Calu3 (cell line): ENCODE measurements at regions not wholly inside any gene's neighbourhood (a gene's known extent, or its start where the extent isn't known, plus 50 kb on each side); places are given as distances from the start of the nearest gene placed in this dataset.

ENCODE experiments used
- BruUV-seq: library from RNA; stranded (reverse); fragments of 400-500 nt; replicated peaks from 2 replicates; lab custom pipeline; 2021; lab: Mats Ljungman, UMichigan
- CTCF ChIA-PET: fragments of 300-600 bp; sonication (Branson Sonifier 250); formaldehyde crosslinking; loops from one replicate; lab custom pipeline; 2022; ENCODE audit warnings: antibody characterized with exemption; lab: Charles Lee
- DNase-seq: peaks from one replicate; pipeline ENCODE4 v3.0.0; 2022
- H3K27ac Mint-ChIP-seq: one replicate; pipeline ENCODE4 v1.8.0; 2022; ENCODE audit warnings: mixed read lengths; ENCODE audit not compliant: unreplicated experiment
- H3K27me3 Mint-ChIP-seq: one replicate; pipeline ENCODE4 v1.8.0; 2022; ENCODE audit warnings: mixed read lengths; ENCODE audit not compliant: unreplicated experiment
- H3K36me3 Mint-ChIP-seq: one replicate; pipeline ENCODE4 v1.8.0; 2022; ENCODE audit warnings: mild to moderate bottlenecking, moderate library complexity, mixed read lengths; ENCODE audit not compliant: insufficient read depth, unreplicated experiment
- H3K4me1 Mint-ChIP-seq: one replicate; pipeline ENCODE4 v1.8.0; 2022; ENCODE audit warnings: mild to moderate bottlenecking, low read depth, mixed read lengths; ENCODE audit not compliant: unreplicated experiment
- H3K4me3 Mint-ChIP-seq: one replicate; pipeline ENCODE4 v1.8.0; 2022; ENCODE audit warnings: mild to moderate bottlenecking, low read depth, moderate library complexity, mixed read lengths; ENCODE audit not compliant: unreplicated experiment
- H3K9me3 Mint-ChIP-seq: one replicate; pipeline ENCODE4 v1.8.0; 2022; ENCODE audit warnings: low read depth, mixed read lengths; ENCODE audit not compliant: unreplicated experiment
- CTCF ChIP-seq: fragments of 200-600 bp; IDR thresholded peaks from one replicate; pipeline ENCODE4 v1.8.0; 2022; ENCODE audit warnings: antibody characterized with exemption; ENCODE audit not compliant: unreplicated experiment
- intact Hi-C: fragments of 100-400 bp; cut with micrococcal nuclease; formaldehyde crosslinking; loops from one replicate; pipeline ENCODE4 v1.10.0; 2022; ENCODE audit not compliant: unreplicated experiment

GRCh38 chr3:182129740-182130139 is 418.0 kb downstream of the SOX2 start:
- TF ChIP-seq CTCF, result no peak
- Mint-ChIP-seq H3K4me1 (no peaks in the 10 kb centered on the region), H3K9me3 (no peaks in the 10 kb centered on the region), H3K27ac (no peak overlapping the region), H3K4me3 (no peak overlapping the region), H3K36me3 (no peaks in the 10 kb centered on the region), H3K27me3 (no peaks in the 10 kb centered on the region)
- intact Hi-C loops, result no loop called here
- DNase-seq, result no peak
- CTCF ChIA-PET, result no interaction called here
- BruUV-seq, result no TSS peak

- no peaks in the 10 kb centered on the region for H3K36me3 Mint-ChIP-seq
- TF ChIP-seq CTCF, result no peak
- DNase-seq, result no peak
- BruUV-seq, result no TSS peak
- CTCF ChIA-PET, result no interaction called here
- no peak overlapping the region for H3K27ac Mint-ChIP-seq
- H3K9me3 Mint-ChIP-seq, result no peaks in the 10 kb centered on the region
- no peaks in the 10 kb centered on the region for H3K27me3 Mint-ChIP-seq
- intact Hi-C loops, result no loop called here
- H3K4me1 Mint-ChIP-seq, result no peaks in the 10 kb centered on the region
- no peak overlapping the region for H3K4me3 Mint-ChIP-seq
These were observed 422.0 kb downstream of the SOX2 start for GRCh38 chr3:182133752-182134151.

GRCh38 chr3:182135056-182135455 is 423.3 kb downstream of the SOX2 start:
- DNase-seq, result no peak
- CTCF ChIA-PET, result no interaction called here
- no peak for TF ChIP-seq CTCF
- Mint-ChIP-seq H3K4me3 (no peak overlapping the region), H3K27me3 (no peaks in the 10 kb centered on the region), H3K36me3 (no peaks in the 10 kb centered on the region), H3K4me1 (no peaks in the 10 kb centered on the region), H3K9me3 (no peaks in the 10 kb centered on the region), H3K27ac (no peak overlapping the region)
- intact Hi-C loops, result no loop called here
- no TSS peak for BruUV-seq

- no peaks in the 10 kb centered on the region for H3K9me3 Mint-ChIP-seq
- no peak for DNase-seq
- H3K4me3 Mint-ChIP-seq, result no peak overlapping the region
- BruUV-seq, result no TSS peak
- no peaks in the 10 kb centered on the region for H3K27me3 Mint-ChIP-seq
- H3K4me1 Mint-ChIP-seq, result no peaks in the 10 kb centered on the region
- CTCF ChIA-PET, result no interaction called here
- intact Hi-C loops, result no loop called here
- no peaks in the 10 kb centered on the region for H3K36me3 Mint-ChIP-seq
- H3K27ac Mint-ChIP-seq, result no peak overlapping the region
- TF ChIP-seq CTCF, result no peak
These were observed 424.5 kb downstream of the SOX2 start for GRCh38 chr3:182136008-182136910.
